ENCODE measurements at regions not wholly inside any gene's neighbourhood (a gene's known extent, or its start where the extent isn't known, plus 50 kb on each side); places are given as distances from the start of the nearest gene placed in this dataset.
A peak's percentile ranks its signal among the peaks of the same experiment; 100 is the strongest.

- no peak for DNase-seq (ENCODE audit: extremely low spot score, unreplicated experiment)
- Mint-ChIP-seq H3K4me3 (no peak overlapping the region), H3K27me3 (peaks cover 3% of the 10 kb centered on the region), H3K4me1 (ENCODE audit: unreplicated experiment) (no peaks in the 10 kb centered on the region), H3K27ac (no peak overlapping the region), H3K9me3 (no peaks in the 10 kb centered on the region), H3K36me3 (no peaks in the 10 kb centered on the region)
- no peak for TF ChIP-seq CTCF (conservative IDR thresholded peaks at IDR 0.05)
Measured at GRCh38 chr5:63070001-63070400, 491.4 kb downstream of the LRRC70 start.

GRCh38 chr5:63055421-63055820, 476.8 kb downstream of the LRRC70 start:
- H3K36me3 Mint-ChIP-seq, result no peaks in the 10 kb centered on the region
- no peak overlapping the region for H3K4me3 Mint-ChIP-seq
- peaks cover 6% of the 10 kb centered on the region for H3K4me1 Mint-ChIP-seq (ENCODE audit: unreplicated experiment)
- H3K27ac Mint-ChIP-seq, result peak overlapping the region; percentile 44
- H3K27me3 Mint-ChIP-seq, result no peaks in the 10 kb centered on the region
- no peak for DNase-seq (ENCODE audit: extremely low spot score, unreplicated experiment)
- TF ChIP-seq CTCF (conservative IDR thresholded peaks at IDR 0.05), result no peak
- H3K9me3 Mint-ChIP-seq, result peaks cover 5% of the 10 kb centered on the region

- TF ChIP-seq CTCF (conservative IDR thresholded peaks at IDR 0.05), result no peak
- no peak overlapping the region for H3K27ac Mint-ChIP-seq
- H3K4me1 Mint-ChIP-seq (ENCODE audit: unreplicated experiment), result peaks cover 6% of the 10 kb centered on the region
- H3K27me3 Mint-ChIP-seq, result no peaks in the 10 kb centered on the region
- H3K4me3 Mint-ChIP-seq, result no peak overlapping the region
- DNase-seq (ENCODE audit: extremely low spot score, unreplicated experiment), result no peak
- H3K9me3 Mint-ChIP-seq, result peaks cover 5% of the 10 kb centered on the region
- no peaks in the 10 kb centered on the region for H3K36me3 Mint-ChIP-seq
Measured at GRCh38 chr5:63053019-63053638, 474.5 kb downstream of the LRRC70 start.

GRCh38 chr5:63050916-63051315, 472.3 kb downstream of the LRRC70 start:
- TF ChIP-seq CTCF (conservative IDR thresholded peaks at IDR 0.05), result no peak
- Mint-ChIP-seq H3K27me3 (no peaks in the 10 kb centered on the region), H3K9me3 (peaks cover 5% of the 10 kb centered on the region), H3K27ac (no peak overlapping the region), H3K4me3 (no peak overlapping the region), H3K4me1 (ENCODE audit: unreplicated experiment) (peaks cover 6% of the 10 kb centered on the region), H3K36me3 (no peaks in the 10 kb centered on the region)
- DNase-seq (ENCODE audit: extremely low spot score, unreplicated experiment), result no peak

- Mint-ChIP-seq H3K4me1 (ENCODE audit: unreplicated experiment) (no peaks in the 10 kb centered on the region), H3K27me3 (no peaks in the 10 kb centered on the region), H3K9me3 (no peaks in the 10 kb centered on the region), H3K4me3 (no peak overlapping the region), H3K36me3 (no peaks in the 10 kb centered on the region), H3K27ac (no peak overlapping the region)
- DNase-seq (ENCODE audit: extremely low spot score, unreplicated experiment), result no peak
- TF ChIP-seq CTCF (conservative IDR thresholded peaks at IDR 0.05), result no peak
Measured at GRCh38 chr5:63049935-63050334, 471.3 kb downstream of the LRRC70 start.

- no peaks in the 10 kb centered on the region for H3K27me3 Mint-ChIP-seq
- no peak for TF ChIP-seq CTCF (conservative IDR thresholded peaks at IDR 0.05)
- no peak overlapping the region for H3K27ac Mint-ChIP-seq
- no peaks in the 10 kb centered on the region for H3K4me1 Mint-ChIP-seq (ENCODE audit: unreplicated experiment)
- no peak for DNase-seq (ENCODE audit: extremely low spot score, unreplicated experiment)
- no peaks in the 10 kb centered on the region for H3K9me3 Mint-ChIP-seq
- H3K4me3 Mint-ChIP-seq, result no peak overlapping the region
- no peaks in the 10 kb centered on the region for H3K36me3 Mint-ChIP-seq
Measured at GRCh38 chr5:63043792-63044191, 465.2 kb downstream of the LRRC70 start.

Measured in type B pancreatic cell (in vitro differentiated cells).